H9 (cell line): ENCODE measurements at regions not wholly inside any gene's neighbourhood (a gene's known extent, or its start where the extent isn't known, plus 50 kb on each side); places are given as distances from the start of the nearest gene placed in this dataset.

Experiments
- DNase-seq: peaks from one replicate; pipeline ENCODE4 v3.0.0-alpha.2; 2017
- H2AFZ ChIP-seq: one replicate; pipeline ENCODE4 v1.6.1; 2013; ENCODE audit warnings: mild to moderate bottlenecking, low read length, control low read depth, moderate library complexity
- H2AK5ac ChIP-seq: 2 replicates; pipeline ENCODE4 v1.6.1; 2013; ENCODE audit warnings: low read length, control low read depth, mixed read lengths; ENCODE audit not compliant: insufficient read length
- H2BK120ac ChIP-seq: one replicate; pipeline ENCODE4 v1.6.1; 2013; ENCODE audit warnings: low read depth, mild to moderate bottlenecking, low read length, control low read depth, inconsistent platforms; ENCODE audit not compliant: poor library complexity, severe bottlenecking
- H2BK12ac ChIP-seq: 2 replicates; pipeline ENCODE4 v1.6.1; 2013; ENCODE audit warnings: low read length, control low read depth, mixed read lengths, low read depth; ENCODE audit not compliant: insufficient read length
- H2BK15ac ChIP-seq: 2 replicates; pipeline ENCODE4 v1.6.1; 2013; ENCODE audit warnings: low read depth, low read length, control low read depth
- H2BK20ac ChIP-seq: one replicate; pipeline ENCODE4 v1.6.1; 2013; ENCODE audit warnings: low read depth, mild to moderate bottlenecking, low read length, control low read depth, inconsistent platforms; ENCODE audit not compliant: poor library complexity, severe bottlenecking
- H2BK5ac ChIP-seq: 2 replicates; pipeline ENCODE4 v1.6.1; 2013; ENCODE audit warnings: low read length, control low read depth, mixed read lengths; ENCODE audit not compliant: insufficient read length
- H3K14ac ChIP-seq: 2 replicates; pipeline ENCODE4 v1.6.1; 2013; ENCODE audit warnings: low read length, control low read depth; ENCODE audit not compliant: insufficient read depth
- H3K18ac ChIP-seq: 2 replicates; pipeline ENCODE4 v1.6.1; 2013; ENCODE audit warnings: low read depth, mild to moderate bottlenecking, mixed read lengths, low read length, control low read depth; ENCODE audit not compliant: insufficient read length
- H3K23ac ChIP-seq: 2 replicates; pipeline ENCODE4 v1.6.1; 2013; ENCODE audit warnings: low read length, control low read depth, mixed read lengths, low read depth; ENCODE audit not compliant: insufficient read length
- H3K23me2 ChIP-seq: 2 replicates; pipeline ENCODE4 v1.6.1; 2013; ENCODE audit warnings: low read depth, mild to moderate bottlenecking, mixed read lengths, low read length, control low read depth; ENCODE audit not compliant: insufficient read length, poor library complexity, severe bottlenecking
- H3K27ac ChIP-seq: 2 replicates; pipeline ENCODE4 v1.5.1; 2013; ENCODE audit warnings: low read length, control low read depth, mixed read lengths, low read depth; ENCODE audit not compliant: insufficient read length
- H3K27me3 ChIP-seq: 2 replicates; pipeline ENCODE4 v1.6.1; 2013; ENCODE audit warnings: low read length, control low read depth, inconsistent platforms; ENCODE audit not compliant: insufficient read depth
- H3K4ac ChIP-seq: 2 replicates; pipeline ENCODE4 v1.6.1; 2013; ENCODE audit warnings: low read depth, mild to moderate bottlenecking, control low read depth, inconsistent platforms, low read length, moderate library complexity
- H3K4me1 ChIP-seq: 2 replicates; pipeline ENCODE4 v1.6.1; 2013; ENCODE audit warnings: low read length, control low read depth, inconsistent platforms; ENCODE audit not compliant: insufficient read depth
- H3K4me2 ChIP-seq: 2 replicates; pipeline ENCODE4 v1.6.1; 2013; ENCODE audit warnings: low read length, control low read depth, mixed read lengths; ENCODE audit not compliant: insufficient read length, insufficient read depth
- H3K56ac ChIP-seq: 2 replicates; pipeline ENCODE4 v1.6.1; 2013; ENCODE audit warnings: low read depth, mild to moderate bottlenecking, mixed read lengths, low read length, control low read depth; ENCODE audit not compliant: insufficient read length
- H3K79me1 ChIP-seq: 2 replicates; pipeline ENCODE4 v1.6.1; 2013; ENCODE audit warnings: low read depth, mild to moderate bottlenecking, moderate library complexity, low read length, control low read depth, inconsistent platforms; ENCODE audit not compliant: insufficient read depth, poor library complexity, severe bottlenecking
- H3K79me2 ChIP-seq: 2 replicates; pipeline ENCODE4 v1.6.1; 2013; ENCODE audit warnings: low read length, control low read depth, inconsistent platforms; ENCODE audit not compliant: insufficient read depth
- H3K9ac ChIP-seq: 2 replicates; pipeline ENCODE4 v1.6.1; 2013; ENCODE audit warnings: low read length, control low read depth, mixed read lengths; ENCODE audit not compliant: insufficient read length; ENCODE audit errors: extremely low read depth
- H3K9me3 ChIP-seq: one replicate; pipeline ENCODE4 v1.6.1; 2013; ENCODE audit warnings: low read depth, low read length, inconsistent platforms; ENCODE audit not compliant: control insufficient read depth
- H3T11ph ChIP-seq: one replicate; pipeline ENCODE4 v1.6.1; 2013; ENCODE audit warnings: mild to moderate bottlenecking, low read length, control low read depth, inconsistent platforms
- H4K20me1 ChIP-seq: one replicate; pipeline ENCODE4 v1.6.1; 2013; ENCODE audit not compliant: control insufficient read depth, insufficient read length, insufficient read depth
- H4K5ac ChIP-seq: 2 replicates; pipeline ENCODE4 v1.6.1; 2013; ENCODE audit warnings: low read depth, mild to moderate bottlenecking, mixed read lengths, low read length, control low read depth; ENCODE audit not compliant: insufficient read length
- H4K8ac ChIP-seq: replicated peaks from 2 replicates; pipeline ENCODE4 v1.6.1; 2013; ENCODE audit warnings: low read length, control low read depth, mixed read lengths, low read depth; ENCODE audit not compliant: insufficient read length
- H4K91ac ChIP-seq: 2 replicates; pipeline ENCODE4 v1.6.1; 2013; ENCODE audit warnings: low read depth, mild to moderate bottlenecking, moderate library complexity, mixed read lengths, low read length, control low read depth; ENCODE audit not compliant: insufficient read length
- H3K27ac Mint-ChIP-seq, 3 experiments: 2 replicates in 2 of 3; 3 replicates in 1 of 3; pipeline ENCODE4 v1.8.0; 2020 to 2021; ENCODE audit warnings: mixed read lengths in 3 of 3, mild to moderate bottlenecking in 1 of 3, moderate library complexity in 1 of 3
- H3K27me3 Mint-ChIP-seq: 2 replicates; pipeline ENCODE4 v1.8.0; 2021; ENCODE audit warnings: low read depth, mild to moderate bottlenecking, moderate library complexity, mixed read lengths
- H3K36me3 Mint-ChIP-seq, 3 experiments: 2 replicates in 2 of 3; 3 replicates in 1 of 3; pipeline ENCODE4 v1.8.0; 2020 to 2021; ENCODE audit warnings: low read depth in 3 of 3, mixed read lengths in 3 of 3; ENCODE audit not compliant: insufficient read depth in 1 of 3
- H3K4me1 Mint-ChIP-seq, 2 experiments: 2 replicates each; pipeline ENCODE4 v1.8.0; 2020; ENCODE audit warnings: mixed read lengths in 2 of 2
- H3K4me3 Mint-ChIP-seq, 2 experiments: 2 replicates in 1 of 2; 3 replicates in 1 of 2; pipeline ENCODE4 v1.8.0; 2020 to 2021; ENCODE audit warnings: mild to moderate bottlenecking in 2 of 2, mixed read lengths in 2 of 2, moderate library complexity in 1 of 2
- H3K9me3 Mint-ChIP-seq, 2 experiments: 2 replicates in 1 of 2; 3 replicates in 1 of 2; pipeline ENCODE4 v1.8.0; 2020; ENCODE audit warnings: mild to moderate bottlenecking in 2 of 2, mixed read lengths in 2 of 2, moderate library complexity in 1 of 2
- CTCF ChIP-seq: fragments of 200-600 bp; sonication (generic); conservative IDR thresholded peaks from 3 replicates; pipeline ENCODE4 v1.8.0; 2021; ENCODE audit warnings: antibody characterized with exemption, mild to moderate bottlenecking
- WGBS: extraction: QIAGEN DNeasy Blood & Tissue Kit; methylation state at CpG from one replicate; pipeline ENCODE4 v1.1.7; 2013; ENCODE audit warnings: missing lambda C conversion rate, low lambda C conversion rate, mixed read lengths; ENCODE audit not compliant: insufficient read length; ENCODE audit errors: extremely low coverage; 5-methylcytosine and 5-hydroxymethylcytosine counted together

GRCh38 chr2:66048667-66049066 is 386.3 kb upstream of the MEIS1 start:
- Histone ChIP-seq H3K9ac (no peak overlapping the region), H3K27me3 (no peaks in the 10 kb centered on the region), H3K79me2 (no peaks in the 10 kb centered on the region), H4K91ac (no peak overlapping the region), H3K56ac (no peak overlapping the region), H2BK5ac (no peak overlapping the region), H4K5ac (no peak overlapping the region), H3K23me2 (no peaks in the 10 kb centered on the region), H2BK15ac (no peak overlapping the region), H3K4me1 (peaks cover 6% of the 10 kb centered on the region; the same call in 1 of the 2 replicates), H3K27ac (no peak overlapping the region), H4K20me1 (no peaks in the 10 kb centered on the region), H3K18ac (no peak overlapping the region), H3K23ac (no peak overlapping the region), H3K79me1 (no peaks in the 10 kb centered on the region), H2AFZ (no peak overlapping the region), H3K14ac (no peak overlapping the region), H3K4me2 (no peak overlapping the region), H3K4ac (no peak overlapping the region), H2BK20ac (no peak overlapping the region), H3T11ph (no peak overlapping the region), H2AK5ac (no peak overlapping the region), H4K8ac (no peak overlapping the region), H2BK120ac (no peak overlapping the region), H3K9me3 (no peaks in the 10 kb centered on the region), H2BK12ac (no peak overlapping the region)
- no peak for DNase-seq
- no peak for TF ChIP-seq CTCF
- Mint-ChIP-seq H3K4me1 (peaks cover 17 to 22% of the 10 kb centered on the region in 2 experiments), H3K27ac (no peak overlapping the region), H3K9me3 (no peaks in the 10 kb centered on the region; a peak in 1 of 5 replicates), H3K4me3 (no peak overlapping the region), H3K27me3 (no peaks in the 10 kb centered on the region; the same call in 1 of the 2 replicates), H3K36me3 (no peaks in the 10 kb centered on the region; a peak in 1 of 7 replicates)
- WGBS, result no CpG with 5 or more reads among the region's 3 CpGs
